ENCODE measurements at regions not wholly inside any gene's neighbourhood (a gene's known extent, or its start where the extent isn't known, plus 50 kb on each side); places are given as distances from the start of the nearest gene placed in this dataset.

- TF ChIP-seq CTCF (conservative IDR thresholded peaks at IDR 0.05; ENCODE audit: low read length) (no peak), EZH2phosphoT487 (IDR thresholded peaks at IDR 0.05; ENCODE audit: borderline replicate concordance) (no peak)
These were observed 132.3 kb downstream of the PXDC1 start for GRCh38 chr6:3619201-3619600.
